HepG2 (cell line): ENCODE measurements at regions not wholly inside any gene's neighbourhood (a gene's known extent, or its start where the extent isn't known, plus 50 kb on each side); places are given as distances from the start of the nearest gene placed in this dataset.
A peak's percentile ranks its signal among the peaks of the same experiment; 100 is the strongest.

Experiments used
- ATAC-seq: fragments of 200-7000 bp; cut with Tn5 transposase; 3 replicates; pipeline ENCODE4 v1.9.1; 2020; ENCODE audit warnings: mild to moderate bottlenecking, moderate library complexity
- BruUV-seq: library from RNA; stranded (reverse); fragments of 400-500 nt; replicated peaks from 2 replicates; lab custom pipeline; 2021; lab: Mats Ljungman, UMichigan
- CTCF ChIA-PET: fragments of 300-600 bp; formaldehyde crosslinking; extraction: SDS; loops from one replicate; lab custom pipeline; 2021; ENCODE audit warnings: low total read pairs, inconsistent platforms, low intra/inter-chr PET ratio; lab: Yijun Ruan, JAX
- POLR2A ChIA-PET: fragments of 350-600 bp; sonication (Branson Sonifier 250); formaldehyde crosslinking; loops from one replicate; lab custom pipeline; 2020; ENCODE audit warnings: antibody characterized with exemption, inconsistent platforms; lab: Yijun Ruan, JAX
- DNase-seq: peaks from one replicate; pipeline ENCODE4 v3.0.0-alpha.2; 2015; ENCODE audit warnings: low spot score
- FAIRE-seq: peaks from 3 replicates; lab custom pipeline; 2011; peaks lifted over from hg19 to GRCh38; lab: Jason Lieb, UNC
- H2AFZ ChIP-seq: one replicate; pipeline ENCODE4 v1.6.1; 2011; ENCODE audit warnings: low read length, inconsistent platforms
- H3K27ac ChIP-seq: fragments of 300-600 bp; 3 replicates; pipeline ENCODE4 v1.8.0; 2011; ENCODE audit warnings: mixed run types, mild to moderate bottlenecking, mixed read lengths, low read length, inconsistent platforms; ENCODE audit not compliant: insufficient read depth; ENCODE audit errors: extremely low read length
- H3K27me3 ChIP-seq, 2 experiments: fragments of 200-600 bp in 1 of 2; 2 replicates in 1 of 2; 3 replicates in 1 of 2; pipeline versions ENCODE4 v1.6.0 to v1.8.0; 2011; ENCODE audit warnings: low read length in 2 of 2, mild to moderate bottlenecking in 2 of 2, moderate library complexity in 2 of 2, inconsistent platforms in 1 of 2; ENCODE audit not compliant: insufficient read depth in 2 of 2, control insufficient read depth in 1 of 2
- H3K36me3 ChIP-seq, 2 experiments: fragments of 200-600 bp in 1 of 2; replicated peaks in 1 of 2; 2 replicates in 1 of 2; 3 replicates in 1 of 2; pipeline versions ENCODE4 v1.5.1 to v1.8.0; 2011; ENCODE audit warnings: low read length in 2 of 2, inconsistent platforms in 1 of 2; ENCODE audit not compliant: insufficient read depth in 2 of 2, control insufficient read depth in 1 of 2
- H3K4me1 ChIP-seq: 2 replicates; pipeline ENCODE4 v1.5.1; 2012; ENCODE audit warnings: low read length, inconsistent platforms; ENCODE audit not compliant: insufficient read depth
- H3K4me2 ChIP-seq: 2 replicates; pipeline ENCODE4 v1.6.0; 2011; ENCODE audit warnings: low read depth, low read length, inconsistent platforms
- H3K4me3 ChIP-seq, 3 experiments: fragments of 200-600 bp in 1 of 3; sonication (generic), shearing (Covaris generic) in 1 of 3; replicated peaks in 1 of 3; 2 replicates each; pipeline ENCODE4 v1.5.1; 2011 to 2016; ENCODE audit warnings: low read length in 3 of 3, inconsistent platforms in 2 of 3, low read depth in 2 of 3, mild to moderate bottlenecking in 2 of 3, control low read depth in 1 of 3, mixed read lengths in 1 of 3; ENCODE audit not compliant: insufficient read depth in 1 of 3
- H3K79me2 ChIP-seq: one replicate; pipeline ENCODE4 v1.6.1; 2011; ENCODE audit warnings: low read length, inconsistent platforms; ENCODE audit not compliant: insufficient read depth
- H3K9ac ChIP-seq: 2 replicates; pipeline ENCODE4 v1.6.0; 2011; ENCODE audit warnings: mild to moderate bottlenecking, low read depth, low read length, inconsistent platforms; ENCODE audit not compliant: insufficient read depth
- H3K9me3 ChIP-seq: 2 replicates; pipeline ENCODE4 v1.5.1; 2012; ENCODE audit warnings: mild to moderate bottlenecking, low read length
- H4K20me1 ChIP-seq: 2 replicates; pipeline ENCODE4 v1.6.0; 2011; ENCODE audit warnings: inconsistent platforms, mild to moderate bottlenecking, low read length, moderate library complexity; ENCODE audit not compliant: insufficient read depth
- ARID2 ChIP-seq: sonication (generic); formaldehyde crosslinking; IDR thresholded peaks from 2 replicates; pipeline ENCODE4 v1.8.1; 2022; ENCODE audit warnings: mild to moderate bottlenecking, missing genetic modification reagents, borderline replicate concordance
- CC2D1A ChIP-seq: sonication (generic); formaldehyde crosslinking; IDR thresholded peaks from 2 replicates; pipeline ENCODE4 v1.8.1; 2023; ENCODE audit warnings: mild to moderate bottlenecking, missing genetic modification reagents
- ETV6 ChIP-seq: sonication (generic); formaldehyde crosslinking; conservative IDR thresholded peaks from 2 replicates; pipeline ENCODE4 v1.4.0; 2020; ENCODE audit warnings: missing genetic modification reagents
- MIXL1 ChIP-seq: IDR thresholded peaks from 2 replicates; pipeline ENCODE4 v1.6.1; 2016
- NONO ChIP-seq, 2 experiments: fragments of 450-650 bp in 1 of 2; sonication (generic) in 1 of 2; formaldehyde crosslinking in 1 of 2; IDR thresholded peaks in 1 of 2; conservative IDR thresholded peaks in 1 of 2; 2 replicates each; pipeline versions ENCODE4 v1.6.1 to v1.8.0; 2017 to 2022; ENCODE audit warnings: mild to moderate bottlenecking in 1 of 2, missing genetic modification reagents in 1 of 2, moderate library complexity in 1 of 2
- TP53 ChIP-seq: sonication (generic); formaldehyde crosslinking; conservative IDR thresholded peaks from 2 replicates; pipeline ENCODE4 v1.4.0; 2020; ENCODE audit warnings: missing genetic modification reagents
- ZFP90 ChIP-seq: sonication (generic); formaldehyde crosslinking; IDR thresholded peaks from 2 replicates; pipeline ENCODE4 v1.8.0; 2022; ENCODE audit warnings: missing genetic modification reagents, mild to moderate bottlenecking, inconsistent platforms, borderline replicate concordance
- ZIK1 ChIP-seq: sonication (generic); formaldehyde crosslinking; IDR thresholded peaks from 2 replicates; pipeline ENCODE4 v1.5.0; 2020; ENCODE audit warnings: mild to moderate bottlenecking, low read depth, missing genetic modification reagents, borderline replicate concordance
- ZMAT3 ChIP-seq: sonication (generic); formaldehyde crosslinking; conservative IDR thresholded peaks from 2 replicates; pipeline ENCODE4 v1.7.0; 2021; ENCODE audit warnings: missing genetic modification reagents
- ZMYM3 ChIP-seq: sonication (generic); formaldehyde crosslinking; IDR thresholded peaks from 2 replicates; pipeline ENCODE4 v1.5.1; 2020; ENCODE audit warnings: mild to moderate bottlenecking, missing genetic modification reagents
- ZNF10 ChIP-seq: sonication (generic); formaldehyde crosslinking; IDR thresholded peaks from 2 replicates; pipeline ENCODE4 v1.4.0; 2020; ENCODE audit warnings: mild to moderate bottlenecking, low read depth, missing genetic modification reagents, borderline replicate concordance
- ZNF44 ChIP-seq: sonication (generic); formaldehyde crosslinking; IDR thresholded peaks from 2 replicates; pipeline ENCODE4 v1.5.1; 2020; ENCODE audit warnings: mild to moderate bottlenecking, missing genetic modification reagents
- ZNF546 ChIP-seq: sonication (generic); formaldehyde crosslinking; conservative IDR thresholded peaks from 2 replicates; pipeline ENCODE4 v1.8.1; 2023; ENCODE audit warnings: mild to moderate bottlenecking, missing genetic modification reagents
- ZNF792 ChIP-seq: IDR thresholded peaks from 2 replicates; pipeline ENCODE4 v1.6.1; 2016
- ZSCAN20 ChIP-seq: sonication (generic); formaldehyde crosslinking; IDR thresholded peaks from 2 replicates; pipeline ENCODE4 v1.4.0; 2020; ENCODE audit warnings: missing genetic modification reagents, mild to moderate bottlenecking, borderline replicate concordance
- WGBS: methylation state at CpG from one replicate; pipeline ENCODE4 v1.1.6; 2017; ENCODE audit warnings: low lambda C conversion rate; 5-methylcytosine and 5-hydroxymethylcytosine counted together
- in situ Hi-C: cut with HindIII; loops from 2 replicates; pipeline ENCODE4 v1.10.0; 2017; ENCODE audit warnings: low pct_unique_long_range_greater_than_20kb; ENCODE audit not compliant: extremely low pct_ligation_motif_present
- intact Hi-C: fragments of 100-400 bp; cut with micrococcal nuclease; formaldehyde crosslinking; loops from one replicate; pipeline ENCODE4 v1.10.0; 2022; ENCODE audit not compliant: unreplicated experiment
- TF ChIP-seq, protein P1 (sequence below): sonication (generic); formaldehyde crosslinking; IDR thresholded peaks from 2 replicates; pipeline ENCODE4 v1.5.1; 2020; ENCODE audit warnings: mild to moderate bottlenecking, missing genetic modification reagents, moderate library complexity
- TF ChIP-seq, protein P2 (sequence below): fragments of 450-650 bp; IDR thresholded peaks from 2 replicates; pipeline ENCODE4 v1.6.1; 2017

DNA sequence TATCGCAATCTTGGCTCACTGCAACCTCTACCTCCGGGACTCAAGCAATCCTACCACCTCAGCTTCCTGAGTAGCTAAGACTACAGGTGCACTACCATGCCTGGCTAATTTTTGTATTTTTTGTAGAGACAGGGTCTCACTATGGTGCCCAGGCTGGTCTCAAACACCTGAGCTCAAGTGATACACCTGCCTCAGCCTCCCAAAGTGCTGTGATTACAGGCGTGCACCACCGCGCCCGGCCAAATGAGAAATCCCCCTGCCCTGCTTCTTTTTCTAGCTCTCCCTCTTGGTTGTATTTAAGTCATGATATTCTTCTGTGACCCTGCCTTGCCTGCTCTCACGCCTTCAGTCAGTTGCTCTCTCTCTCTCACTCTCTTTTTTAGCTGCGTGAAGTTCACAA is 157.0 kb upstream of the SH3BP4 start (continued):
- TF ChIP-seq ZNF792 (CRISPR knock-in tag) (no peak), ZNF44 (CRISPR knock-in tag) (0 out of 2 replicates have a peak, but pooled peaks have one; percentile 46), ZMYM3 (CRISPR knock-in tag) (0 out of 2 replicates have a peak, but pooled peaks have one; percentile 24), ARID2 (CRISPR knock-in tag) (no peak), ETV6 (no peak), ZIK1 (no peak), MIXL1 (no peak), TP53 (no peak), ZFP90 (CRISPR knock-in tag) (no peak)
- TF ChIP-seq, protein P1, sequence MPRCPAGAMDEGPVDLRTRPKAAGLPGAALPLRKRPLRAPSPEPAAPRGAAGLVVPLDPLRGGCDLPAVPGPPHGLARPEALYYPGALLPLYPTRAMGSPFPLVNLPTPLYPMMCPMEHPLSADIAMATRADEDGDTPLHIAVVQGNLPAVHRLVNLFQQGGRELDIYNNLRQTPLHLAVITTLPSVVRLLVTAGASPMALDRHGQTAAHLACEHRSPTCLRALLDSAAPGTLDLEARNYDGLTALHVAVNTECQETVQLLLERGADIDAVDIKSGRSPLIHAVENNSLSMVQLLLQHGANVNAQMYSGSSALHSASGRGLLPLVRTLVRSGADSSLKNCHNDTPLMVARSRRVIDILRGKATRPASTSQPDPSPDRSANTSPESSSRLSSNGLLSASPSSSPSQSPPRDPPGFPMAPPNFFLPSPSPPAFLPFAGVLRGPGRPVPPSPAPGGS, result peak; percentile 21; the same call in 1 of the 2 replicates
- TF ChIP-seq, all 625 proteins: peak for 13

DNA sequence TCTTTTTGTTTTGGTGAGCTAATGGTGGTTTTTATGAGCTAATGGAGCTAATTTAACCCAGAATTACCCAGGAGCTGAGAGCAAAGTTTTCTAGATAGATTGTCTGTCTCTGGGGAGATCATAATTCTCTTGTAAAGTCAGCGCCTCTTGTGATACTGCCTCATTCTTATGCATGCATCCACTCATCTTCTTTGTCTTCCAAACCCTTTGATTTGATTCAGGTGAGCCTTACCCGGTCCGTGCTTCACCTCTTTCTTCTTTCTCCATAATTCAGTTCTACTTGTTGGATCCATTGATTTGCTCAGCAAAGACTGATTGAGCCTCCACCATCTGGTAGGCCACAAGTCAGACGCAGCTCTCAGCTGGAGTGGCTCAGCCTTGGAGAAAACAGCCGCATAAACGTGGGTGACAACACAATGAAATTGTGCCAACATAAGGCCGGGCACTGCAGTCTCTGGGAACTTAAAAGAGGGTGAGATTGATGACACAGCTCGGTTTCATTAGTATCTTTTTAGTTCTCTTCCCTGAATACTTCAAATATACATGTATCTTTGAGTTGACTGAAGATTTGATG is 158.5 kb upstream of the SH3BP4 start:
- Histone ChIP-seq H3K9ac (no peak overlapping the region), H3K79me2 (no peaks in the 10 kb centered on the region), H3K27ac (no peak overlapping the region), H3K36me3 (no peaks in the 10 kb centered on the region), H3K4me2 (no peak overlapping the region), H3K27me3 (no peaks in the 10 kb centered on the region), H3K4me3 (no peak overlapping the region), H3K4me1 (peaks cover 40% of the 10 kb centered on the region), H3K9me3 (no peaks in the 10 kb centered on the region), H2AFZ (no peak overlapping the region), H4K20me1 (no peaks in the 10 kb centered on the region)
- no TSS peak for BruUV-seq
- ChIA-PET POLR2A (interaction anchor here (1.0 kb wide), 1 partner anchor 102 kb away, joined by 3 read pairs; no protein-coding TSS in a partner anchor), CTCF (no interaction called here)
- in situ Hi-C loops (no loop called here), intact Hi-C loops (no loop called here)
- ATAC-seq (no peak), FAIRE-seq (no peak), DNase-seq (no peak)
- TF ChIP-seq, protein P2, sequence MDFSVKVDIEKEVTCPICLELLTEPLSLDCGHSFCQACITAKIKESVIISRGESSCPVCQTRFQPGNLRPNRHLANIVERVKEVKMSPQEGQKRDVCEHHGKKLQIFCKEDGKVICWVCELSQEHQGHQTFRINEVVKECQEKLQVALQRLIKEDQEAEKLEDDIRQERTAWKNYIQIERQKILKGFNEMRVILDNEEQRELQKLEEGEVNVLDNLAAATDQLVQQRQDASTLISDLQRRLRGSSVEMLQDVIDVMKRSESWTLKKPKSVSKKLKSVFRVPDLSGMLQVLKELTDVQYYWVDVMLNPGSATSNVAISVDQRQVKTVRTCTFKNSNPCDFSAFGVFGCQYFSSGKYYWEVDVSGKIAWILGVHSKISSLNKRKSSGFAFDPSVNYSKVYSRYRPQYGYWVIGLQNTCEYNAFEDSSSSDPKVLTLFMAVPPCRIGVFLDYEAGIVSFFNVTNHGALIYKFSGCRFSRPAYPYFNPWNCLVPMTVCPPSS, result no peak
- no peak for TF ChIP-seq ZMAT3
- TF ChIP-seq ZNF546 (CRISPR knock-in tag), result no peak
- no peak for TF ChIP-seq NONO (IDR thresholded peaks at IDR 0.05)
- TF ChIP-seq NONO (CRISPR knock-in tag; conservative IDR thresholded peaks at IDR 0.05), result no peak
- TF ChIP-seq ZNF10, result no peak
- no peak for TF ChIP-seq ZSCAN20 (CRISPR knock-in tag)
- no peak for TF ChIP-seq CC2D1A (CRISPR knock-in tag)
- WGBS, result 93% methylated on average over 8 of the region's 8 CpGs
